SK-N-SH treated with all-trans-retinoic acid at 6 μM for 48 hours (cell line): ENCODE measurements at regions not wholly inside any gene's neighbourhood (a gene's known extent, or its start where the extent isn't known, plus 50 kb on each side); places are given as distances from the start of the nearest gene placed in this dataset.

Experiments
- ATAC-seq: fragments of 200-7000 bp; cut with Tn5 transposase; 3 replicates; pipeline ENCODE4 v1.9.1; 2020; ENCODE audit warnings: mild to moderate bottlenecking, moderate library complexity
- ARNTL ChIP-seq: fragments of 450-650 bp; formaldehyde crosslinking; IDR thresholded peaks from 2 replicates; pipeline ENCODE4 v1.5.0; 2020; ENCODE audit warnings: low read depth, mild to moderate bottlenecking, moderate library complexity, borderline replicate concordance
- BACH2 ChIP-seq: fragments of 250-450 bp; sonication (Bioruptor Pico); IDR thresholded peaks from 2 replicates; pipeline ENCODE4 v1.9.0; 2021; ENCODE audit warnings: mild to moderate bottlenecking, borderline replicate concordance
- CSDC2 ChIP-seq: fragments of 250-450 bp; sonication (Bioruptor Pico); IDR thresholded peaks from 2 replicates; pipeline ENCODE4 v1.5.0; 2020; ENCODE audit warnings: mild to moderate bottlenecking, moderate library complexity
- ESRRG ChIP-seq: fragments of 250-450 bp; sonication (Bioruptor Pico); IDR thresholded peaks from 2 replicates; pipeline ENCODE4 v1.6.1; 2021; ENCODE audit warnings: mild to moderate bottlenecking
- GLIS3 ChIP-seq: fragments of 250-450 bp; sonication (Bioruptor Pico); IDR thresholded peaks from 2 replicates; pipeline ENCODE4 v1.5.0; 2020; ENCODE audit warnings: mild to moderate bottlenecking, moderate library complexity
- ISL1 ChIP-seq: fragments of 250-450 bp; sonication (Bioruptor Pico); IDR thresholded peaks from 2 replicates; pipeline ENCODE4 v2.1.2; 2022; ENCODE audit warnings: mild to moderate bottlenecking, moderate library complexity
- OSR1 ChIP-seq: fragments of 250-450 bp; sonication (Bioruptor Pico); IDR thresholded peaks from 2 replicates; pipeline ENCODE4 v1.8.0; 2022; ENCODE audit warnings: moderate library complexity, mild to moderate bottlenecking, inconsistent platforms
- PPARA ChIP-seq: fragments of 250-450 bp; sonication (Bioruptor Pico); IDR thresholded peaks from 2 replicates; pipeline ENCODE4 v1.5.0; 2020; ENCODE audit warnings: mild to moderate bottlenecking, borderline replicate concordance
- RARB ChIP-seq: fragments of 250-450 bp; sonication (Bioruptor Pico); IDR thresholded peaks from 2 replicates; pipeline ENCODE4 v1.8.0; 2021; ENCODE audit warnings: mild to moderate bottlenecking, moderate library complexity
- SNAI2 ChIP-seq: fragments of 250-450 bp; sonication (Bioruptor Pico); IDR thresholded peaks from 2 replicates; pipeline ENCODE4 v1.5.0; 2020; ENCODE audit warnings: mild to moderate bottlenecking, moderate library complexity
- TOX ChIP-seq: fragments of 250-450 bp; sonication (Bioruptor Pico); IDR thresholded peaks from 2 replicates; pipeline ENCODE4 v1.8.0; 2021; ENCODE audit warnings: mild to moderate bottlenecking, moderate library complexity, borderline replicate concordance
- ZFP3 ChIP-seq: fragments of 250-450 bp; sonication (Bioruptor Pico); IDR thresholded peaks from 2 replicates; pipeline ENCODE4 v1.5.0; 2020; ENCODE audit warnings: mild to moderate bottlenecking, moderate library complexity
- ZFP30 ChIP-seq: fragments of 450-650 bp; formaldehyde crosslinking; IDR thresholded peaks from 2 replicates; pipeline ENCODE4 v1.5.0; 2022; ENCODE audit warnings: mild to moderate bottlenecking, moderate library complexity
- ZNF565 ChIP-seq: fragments of 450-650 bp; formaldehyde crosslinking; conservative IDR thresholded peaks from 2 replicates; pipeline ENCODE4 v1.5.0; 2020; ENCODE audit warnings: low read depth, mild to moderate bottlenecking, moderate library complexity
- ZNF70 ChIP-seq: fragments of 450-650 bp; formaldehyde crosslinking; IDR thresholded peaks from 2 replicates; pipeline ENCODE4 v1.5.0; 2020; ENCODE audit warnings: mild to moderate bottlenecking, moderate library complexity
- TF ChIP-seq, protein P1 (sequence below): fragments of 250-450 bp; sonication (Bioruptor Pico); IDR thresholded peaks from 2 replicates; pipeline ENCODE4 v1.5.1; 2021; ENCODE audit warnings: mild to moderate bottlenecking, moderate library complexity
- TF ChIP-seq, protein P2 (sequence below): fragments of 250-450 bp; sonication (Bioruptor Pico); IDR thresholded peaks from 2 replicates; pipeline ENCODE4 v1.5.0; 2020; ENCODE audit warnings: mild to moderate bottlenecking, moderate library complexity
- TF ChIP-seq, protein P3 (sequence below): fragments of 250-450 bp; sonication (Bioruptor Pico); IDR thresholded peaks from 2 replicates; pipeline ENCODE4 v1.5.1; 2020; ENCODE audit warnings: low read depth, mild to moderate bottlenecking, moderate library complexity
- TF ChIP-seq, protein P4 (sequence below): fragments of 250-450 bp; sonication (Bioruptor Pico); IDR thresholded peaks from 2 replicates; pipeline ENCODE4 v1.8.0; 2021; ENCODE audit warnings: low read depth, mild to moderate bottlenecking, moderate library complexity, borderline replicate concordance
- TF ChIP-seq, protein P5 (sequence below): fragments of 250-450 bp; sonication (Bioruptor Pico); IDR thresholded peaks from 2 replicates; pipeline ENCODE4 v1.8.0; 2020; ENCODE audit warnings: mild to moderate bottlenecking, moderate library complexity, borderline replicate concordance

DNA sequence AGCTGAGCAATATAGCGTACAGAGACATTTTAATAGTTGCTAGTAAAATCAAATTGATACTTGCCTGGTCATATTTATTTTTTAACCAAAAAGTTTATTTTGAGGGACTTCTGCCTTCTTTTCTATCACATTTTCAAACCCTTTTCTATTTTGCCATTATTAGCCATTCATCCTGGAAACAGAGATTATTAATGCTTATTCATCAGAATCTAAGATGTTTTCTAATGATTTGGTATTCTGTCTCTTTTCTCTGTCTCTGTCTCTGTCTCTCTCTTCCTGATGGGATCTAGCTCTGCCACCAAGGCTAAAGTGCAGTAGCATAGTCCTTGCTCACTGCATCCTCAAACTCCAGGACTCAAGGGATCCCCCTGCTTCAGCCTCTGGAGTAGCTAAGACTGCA is 871.3 kb upstream of the CDH8 start:
- no peak for ATAC-seq
- TF ChIP-seq SNAI2 (CRISPR knock-in tag) = no peak
- no peak for TF ChIP-seq ZNF70 (CRISPR knock-in tag)
- TF ChIP-seq, protein P1, sequence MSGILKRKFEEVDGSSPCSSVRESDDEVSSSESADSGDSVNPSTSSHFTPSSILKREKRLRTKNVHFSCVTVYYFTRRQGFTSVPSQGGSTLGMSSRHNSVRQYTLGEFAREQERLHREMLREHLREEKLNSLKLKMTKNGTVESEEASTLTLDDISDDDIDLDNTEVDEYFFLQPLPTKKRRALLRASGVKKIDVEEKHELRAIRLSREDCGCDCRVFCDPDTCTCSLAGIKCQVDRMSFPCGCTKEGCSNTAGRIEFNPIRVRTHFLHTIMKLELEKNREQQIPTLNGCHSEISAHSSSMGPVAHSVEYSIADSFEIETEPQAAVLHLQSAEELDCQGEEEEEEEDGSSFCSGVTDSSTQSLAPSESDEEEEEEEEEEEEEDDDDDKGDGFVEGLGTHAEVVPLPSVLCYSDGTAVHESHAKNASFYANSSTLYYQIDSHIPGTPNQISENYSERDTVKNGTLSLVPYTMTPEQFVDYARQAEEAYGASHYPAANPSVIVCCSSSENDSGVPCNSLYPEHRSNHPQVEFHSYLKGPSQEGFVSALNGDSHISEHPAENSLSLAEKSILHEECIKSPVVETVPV (CRISPR knock-in tag) = no peak
- no peak for TF ChIP-seq ZFP30 (CRISPR knock-in tag)
- TF ChIP-seq TOX (CRISPR knock-in tag) = no peak
- TF ChIP-seq ARNTL (CRISPR knock-in tag) = no peak
- TF ChIP-seq, protein P2, sequence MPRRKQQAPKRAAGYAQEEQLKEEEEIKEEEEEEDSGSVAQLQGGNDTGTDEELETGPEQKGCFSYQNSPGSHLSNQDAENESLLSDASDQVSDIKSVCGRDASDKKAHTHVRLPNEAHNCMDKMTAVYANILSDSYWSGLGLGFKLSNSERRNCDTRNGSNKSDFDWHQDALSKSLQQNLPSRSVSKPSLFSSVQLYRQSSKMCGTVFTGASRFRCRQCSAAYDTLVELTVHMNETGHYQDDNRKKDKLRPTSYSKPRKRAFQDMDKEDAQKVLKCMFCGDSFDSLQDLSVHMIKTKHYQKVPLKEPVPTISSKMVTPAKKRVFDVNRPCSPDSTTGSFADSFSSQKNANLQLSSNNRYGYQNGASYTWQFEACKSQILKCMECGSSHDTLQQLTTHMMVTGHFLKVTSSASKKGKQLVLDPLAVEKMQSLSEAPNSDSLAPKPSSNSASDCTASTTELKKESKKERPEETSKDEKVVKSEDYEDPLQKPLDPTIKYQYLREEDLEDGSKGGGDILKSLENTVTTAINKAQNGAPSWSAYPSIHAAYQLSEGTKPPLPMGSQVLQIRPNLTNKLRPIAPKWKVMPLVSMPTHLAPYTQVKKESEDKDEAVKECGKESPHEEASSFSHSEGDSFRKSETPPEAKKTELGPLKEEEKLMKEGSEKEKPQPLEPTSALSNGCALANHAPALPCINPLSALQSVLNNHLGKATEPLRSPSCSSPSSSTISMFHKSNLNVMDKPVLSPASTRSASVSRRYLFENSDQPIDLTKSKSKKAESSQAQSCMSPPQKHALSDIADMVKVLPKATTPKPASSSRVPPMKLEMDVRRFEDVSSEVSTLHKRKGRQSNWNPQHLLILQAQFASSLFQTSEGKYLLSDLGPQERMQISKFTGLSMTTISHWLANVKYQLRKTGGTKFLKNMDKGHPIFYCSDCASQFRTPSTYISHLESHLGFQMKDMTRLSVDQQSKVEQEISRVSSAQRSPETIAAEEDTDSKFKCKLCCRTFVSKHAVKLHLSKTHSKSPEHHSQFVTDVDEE (CRISPR knock-in tag) = no peak
- TF ChIP-seq CSDC2 (CRISPR knock-in tag) = no peak
- TF ChIP-seq ZFP3 (CRISPR knock-in tag) = no peak
- TF ChIP-seq GLIS3 = no peak
- TF ChIP-seq, protein P3, sequence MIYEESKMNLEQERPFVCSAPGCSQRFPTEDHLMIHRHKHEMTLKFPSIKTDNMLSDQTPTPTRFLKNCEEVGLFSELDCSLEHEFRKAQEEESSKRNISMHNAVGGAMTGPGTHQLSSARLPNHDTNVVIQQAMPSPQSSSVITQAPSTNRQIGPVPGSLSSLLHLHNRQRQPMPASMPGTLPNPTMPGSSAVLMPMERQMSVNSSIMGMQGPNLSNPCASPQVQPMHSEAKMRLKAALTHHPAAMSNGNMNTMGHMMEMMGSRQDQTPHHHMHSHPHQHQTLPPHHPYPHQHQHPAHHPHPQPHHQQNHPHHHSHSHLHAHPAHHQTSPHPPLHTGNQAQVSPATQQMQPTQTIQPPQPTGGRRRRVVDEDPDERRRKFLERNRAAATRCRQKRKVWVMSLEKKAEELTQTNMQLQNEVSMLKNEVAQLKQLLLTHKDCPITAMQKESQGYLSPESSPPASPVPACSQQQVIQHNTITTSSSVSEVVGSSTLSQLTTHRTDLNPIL (CRISPR knock-in tag) = no peak
- no peak for TF ChIP-seq ISL1 (CRISPR knock-in tag)
- TF ChIP-seq PPARA (CRISPR knock-in tag) = no peak

DNA sequence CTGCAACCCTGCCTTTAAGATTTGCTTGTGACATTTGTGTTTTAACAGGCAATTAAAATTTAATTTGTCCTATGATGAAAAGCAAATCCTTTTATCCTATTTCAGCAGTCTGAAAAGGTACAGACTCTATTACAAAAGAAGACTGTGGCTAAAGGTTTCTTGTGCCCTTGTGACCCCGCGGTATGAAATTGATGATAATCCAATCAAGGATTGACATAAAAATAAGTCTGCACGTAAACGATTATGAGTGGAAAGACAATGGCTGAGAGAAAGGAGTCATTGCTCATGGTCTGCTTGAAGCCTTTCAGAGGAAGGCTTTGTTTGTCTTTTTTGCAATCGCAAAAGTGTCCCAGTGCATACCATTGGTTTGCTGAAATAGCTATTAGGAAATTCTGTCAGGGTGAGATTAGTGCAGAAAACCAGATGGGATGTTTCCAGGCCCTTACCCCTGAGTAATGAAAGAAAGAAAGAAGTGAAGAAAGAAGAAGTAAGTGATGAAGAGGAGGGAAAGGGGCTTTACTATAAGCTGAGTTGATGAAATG is 867.8 kb upstream of the CDH8 start:
- no peak for ATAC-seq
- TF ChIP-seq PPARA (CRISPR knock-in tag) = no peak
- no peak for TF ChIP-seq ZFP30 (CRISPR knock-in tag)
- TF ChIP-seq OSR1 (CRISPR knock-in tag) = no peak
- no peak for TF ChIP-seq BACH2 (CRISPR knock-in tag)
- TF ChIP-seq, protein P3 (CRISPR knock-in tag) = no peak
- TF ChIP-seq ZFP3 (CRISPR knock-in tag) = no peak
- no peak for TF ChIP-seq CSDC2 (CRISPR knock-in tag)
- TF ChIP-seq TOX (CRISPR knock-in tag) = no peak
- TF ChIP-seq ESRRG (CRISPR knock-in tag) = no peak
- no peak for TF ChIP-seq RARB (CRISPR knock-in tag)
- TF ChIP-seq, protein P4, sequence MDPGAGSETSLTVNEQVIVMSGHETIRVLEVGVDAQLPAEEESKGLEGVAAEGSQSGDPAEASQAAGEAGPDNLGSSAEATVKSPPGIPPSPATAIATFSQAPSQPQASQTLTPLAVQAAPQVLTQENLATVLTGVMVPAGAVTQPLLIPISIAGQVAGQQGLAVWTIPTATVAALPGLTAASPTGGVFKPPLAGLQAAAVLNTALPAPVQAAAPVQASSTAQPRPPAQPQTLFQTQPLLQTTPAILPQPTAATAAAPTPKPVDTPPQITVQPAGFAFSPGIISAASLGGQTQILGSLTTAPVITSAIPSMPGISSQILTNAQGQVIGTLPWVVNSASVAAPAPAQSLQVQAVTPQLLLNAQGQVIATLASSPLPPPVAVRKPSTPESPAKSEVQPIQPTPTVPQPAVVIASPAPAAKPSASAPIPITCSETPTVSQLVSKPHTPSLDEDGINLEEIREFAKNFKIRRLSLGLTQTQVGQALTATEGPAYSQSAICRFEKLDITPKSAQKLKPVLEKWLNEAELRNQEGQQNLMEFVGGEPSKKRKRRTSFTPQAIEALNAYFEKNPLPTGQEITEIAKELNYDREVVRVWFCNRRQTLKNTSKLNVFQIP (CRISPR knock-in tag) = no peak
- TF ChIP-seq, protein P5, sequence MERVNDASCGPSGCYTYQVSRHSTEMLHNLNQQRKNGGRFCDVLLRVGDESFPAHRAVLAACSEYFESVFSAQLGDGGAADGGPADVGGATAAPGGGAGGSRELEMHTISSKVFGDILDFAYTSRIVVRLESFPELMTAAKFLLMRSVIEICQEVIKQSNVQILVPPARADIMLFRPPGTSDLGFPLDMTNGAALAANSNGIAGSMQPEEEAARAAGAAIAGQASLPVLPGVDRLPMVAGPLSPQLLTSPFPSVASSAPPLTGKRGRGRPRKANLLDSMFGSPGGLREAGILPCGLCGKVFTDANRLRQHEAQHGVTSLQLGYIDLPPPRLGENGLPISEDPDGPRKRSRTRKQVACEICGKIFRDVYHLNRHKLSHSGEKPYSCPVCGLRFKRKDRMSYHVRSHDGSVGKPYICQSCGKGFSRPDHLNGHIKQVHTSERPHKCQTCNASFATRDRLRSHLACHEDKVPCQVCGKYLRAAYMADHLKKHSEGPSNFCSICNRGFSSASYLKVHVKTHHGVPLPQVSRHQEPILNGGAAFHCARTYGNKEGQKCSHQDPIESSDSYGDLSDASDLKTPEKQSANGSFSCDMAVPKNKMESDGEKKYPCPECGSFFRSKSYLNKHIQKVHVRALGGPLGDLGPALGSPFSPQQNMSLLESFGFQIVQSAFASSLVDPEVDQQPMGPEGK = no peak

DNA sequence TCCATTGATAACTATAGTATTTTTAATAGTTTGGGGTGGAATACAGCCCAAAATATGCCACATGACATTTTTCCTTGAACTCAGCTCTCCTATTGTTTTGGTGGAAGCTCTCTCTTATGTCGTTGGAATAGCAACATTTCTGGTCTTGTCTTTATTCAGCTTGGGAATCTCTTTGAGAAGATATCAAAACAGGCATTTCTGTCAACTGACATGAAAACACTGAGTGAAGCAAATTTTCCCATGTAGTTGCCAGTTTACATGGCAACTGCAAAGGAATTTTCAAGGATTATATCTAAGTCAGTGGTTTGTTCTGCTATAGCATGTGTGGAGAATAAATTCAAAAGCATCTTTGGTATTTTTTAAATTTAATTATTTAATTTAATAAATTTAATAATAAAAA is 863.5 kb upstream of the CDH8 start:
- ATAC-seq = no peak
- TF ChIP-seq TOX (CRISPR knock-in tag) (no peak), PPARA (CRISPR knock-in tag) (no peak), ZNF565 (no peak), GLIS3 (no peak), RARB (CRISPR knock-in tag) (no peak), ARNTL (CRISPR knock-in tag) (no peak), ZFP3 (CRISPR knock-in tag) (no peak)
